LNCaP clone FGC (cell line): ENCODE measurements at regions not wholly inside any gene's neighbourhood (a gene's known extent, or its start where the extent isn't known, plus 50 kb on each side); places are given as distances from the start of the nearest gene placed in this dataset.

Source experiments
- DNase-seq: peaks from one replicate; pipeline ENCODE4 v3.0.0-alpha.2; 2011; ENCODE audit warnings: low read depth
- H3K4me3 ChIP-seq: 2 replicates; pipeline ENCODE4 v1.5.1; 2011; ENCODE audit warnings: mild to moderate bottlenecking, low read depth, low read length, control low read depth
- CTCF ChIP-seq: IDR thresholded peaks from 2 replicates; pipeline ENCODE4 v1.5.1; 2012; ENCODE audit warnings: mild to moderate bottlenecking; ENCODE audit not compliant: control insufficient read depth, insufficient read depth; ENCODE audit errors: extremely low read depth

- TF ChIP-seq CTCF, result no peak
- DNase-seq, result no peak
- H3K4me3 ChIP-seq, result no peak overlapping the region
Observed at GRCh38 chr15:95996494-95996893, 334.0 kb upstream of the NR2F2 start.

- DNase-seq, result no peak
- no peak overlapping the region for H3K4me3 ChIP-seq
- TF ChIP-seq CTCF, result no peak
Observed at GRCh38 chr15:95998935-95999334, 331.6 kb upstream of the NR2F2 start.

- no peak for TF ChIP-seq CTCF
- H3K4me3 ChIP-seq, result no peak overlapping the region
- DNase-seq, result peak; percentile 68
Observed at GRCh38 chr15:96002890-96003859, 327.3 kb upstream of the NR2F2 start.

GRCh38 chr15:96005906-96006305, 324.6 kb upstream of the NR2F2 start:
- no peak for TF ChIP-seq CTCF
- DNase-seq, result no peak
- H3K4me3 ChIP-seq, result no peak overlapping the region

GRCh38 chr15:96011136-96011535, 319.4 kb upstream of the NR2F2 start:
- TF ChIP-seq CTCF, result no peak
- DNase-seq, result no peak
- H3K4me3 ChIP-seq, result no peak overlapping the region

- no peak overlapping the region for H3K4me3 ChIP-seq
- TF ChIP-seq CTCF, result no peak
- no peak for DNase-seq
Observed at GRCh38 chr15:96014939-96015338, 315.6 kb upstream of the NR2F2 start.

- DNase-seq, result no peak
- TF ChIP-seq CTCF, result no peak
- no peak overlapping the region for H3K4me3 ChIP-seq
Observed at GRCh38 chr15:96019114-96019513, 311.4 kb upstream of the NR2F2 start.
